Gastroesophageal sphincter (tissue), 4 donors: ENCODE measurements at regions not wholly inside any gene's neighbourhood (a gene's known extent, or its start where the extent isn't known, plus 50 kb on each side); places are given as distances from the start of the nearest gene placed in this dataset.
"Not testable (repeated sequence)": the region's sequence is repeated elsewhere in the genome, so short reads cannot be mapped to it uniquely, and the experiment has no call there.

Source experiments
- ATAC-seq: fragments of 150-250 bp; one replicate; pipeline ENCODE4 v1.9.1; 2016; ENCODE audit warnings: mild to moderate bottlenecking, moderate library complexity
- H3K27ac ChIP-seq, 4 donors: fragments of 200-600 bp; sonication (generic) in 3 of 4; 1 replicate in 3 of 4; 2 replicates in 1 of 4; pipeline ENCODE4 v1.5.1; 2016 to 2019
- H3K27me3 ChIP-seq: fragments of 200-600 bp; sonication (generic); one replicate; pipeline ENCODE4 v1.5.1; 2019
- H3K36me3 ChIP-seq, 2 donors: fragments of 200-600 bp; sonication (generic); one replicate each; pipeline ENCODE4 v1.5.1; 2019; ENCODE audit warnings: control low read depth in 1 of 2
- H3K4me1 ChIP-seq, 3 donors: fragments of 200-600 bp; sonication (generic); 1 replicate in 2 of 3; 2 replicates in 1 of 3; pipeline ENCODE4 v1.5.1; 2016 to 2019; ENCODE audit warnings: control low read depth in 2 of 3
- H3K4me3 ChIP-seq, 2 donors: fragments of 200-600 bp; sonication (generic); one replicate each; pipeline ENCODE4 v1.5.1; 2019; ENCODE audit warnings: mild to moderate bottlenecking in 1 of 2, moderate library complexity in 1 of 2
- H3K9me3 ChIP-seq, 3 donors: fragments of 200-600 bp; sonication (generic); one replicate each; pipeline ENCODE4 v1.5.1; 2017 to 2019; ENCODE audit warnings: control low read depth in 2 of 3
- CTCF ChIP-seq, 4 experiments: fragments of 200-600 bp in 2 of 4; fragments of 450-650 bp in 2 of 4; sonication (generic) in 1 of 4; IDR thresholded peaks; one replicate each; pipeline ENCODE4 v1.5.1; 2017 to 2019; ENCODE audit warnings: antibody characterized with exemption in 4 of 4, mild to moderate bottlenecking in 2 of 4, moderate library complexity in 2 of 4
- EP300 ChIP-seq: sonication (generic); formaldehyde crosslinking; IDR thresholded peaks from one replicate; pipeline ENCODE4 v1.6.1; 2017; ENCODE audit warnings: antibody characterized with exemption, mild to moderate bottlenecking
- POLR2A ChIP-seq, 2 donors: fragments of 450-650 bp; IDR thresholded peaks; one replicate each; pipeline ENCODE4 v1.6.1; 2017; ENCODE audit warnings: antibody characterized with exemption in 2 of 2, mild to moderate bottlenecking in 2 of 2, moderate library complexity in 1 of 2
- POLR2AphosphoS5 ChIP-seq: sonication (generic); formaldehyde crosslinking; IDR thresholded peaks from one replicate; pipeline ENCODE4 v1.6.1; 2017; ENCODE audit warnings: antibody characterized with exemption
- WGBS, 2 donors: methylation state at CpG; one replicate each; pipeline ENCODE4 v1.1.5; 2018; ENCODE audit warnings: low coverage in 1 of 2; 5-methylcytosine and 5-hydroxymethylcytosine counted together

DNA sequence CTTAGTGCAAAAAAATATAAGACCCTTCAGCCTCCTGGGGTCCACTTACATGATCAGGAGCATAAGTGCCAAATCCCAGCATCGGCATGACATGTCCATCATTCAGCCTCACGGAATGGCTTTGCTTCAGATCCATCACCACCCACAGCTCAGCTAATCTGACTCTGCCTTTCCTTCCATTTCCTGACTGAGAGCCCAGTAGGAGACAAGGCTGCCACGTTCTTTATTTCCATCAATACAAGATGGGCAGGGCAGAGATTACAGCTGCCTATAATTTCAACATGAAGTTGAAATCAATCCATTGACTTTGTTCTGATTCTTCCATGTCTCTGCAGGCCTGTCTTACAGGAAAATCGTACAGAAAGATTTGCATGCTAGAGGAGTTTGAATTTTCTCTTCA lies 76.4 kb upstream of the UCN3 start:
- Histone ChIP-seq H3K36me3 (no peaks in the 10 kb centered on the region), H3K4me3 (no peak overlapping the region), H3K9me3 (no peaks in the 10 kb centered on the region), H3K4me1 (peaks cover 0 to 6% (median 0%) of the 10 kb centered on the region in 3 donors), H3K27ac (no peak overlapping the region), H3K27me3 (no peaks in the 10 kb centered on the region)
- ATAC-seq, result no peak
- WGBS, 2 donors, result 75 to 80% methylated on average over 2 to 4 of the region's 4 CpGs
- TF ChIP-seq POLR2AphosphoS5, result no peak
- TF ChIP-seq CTCF (IDR thresholded peaks at IDR 0.05), result no peak
- no peak for TF ChIP-seq EP300
- no peak for TF ChIP-seq POLR2A (IDR thresholded peaks at IDR 0.05)

GRCh38 chr10:5289228-5289627 lies 75.5 kb upstream of the UCN3 start:
- H3K4me1 ChIP-seq, H3K9me3 ChIP-seq, ATAC-seq, H3K36me3 ChIP-seq, H3K27ac ChIP-seq, H3K27me3 ChIP-seq, H3K4me3 ChIP-seq: not testable (repeated sequence)
- 86 to 100% methylated on average over 1 of the region's 1 CpG for WGBS, 2 donors

GRCh38 chr10:5291501-5292195 lies 73.1 kb upstream of the UCN3 start:
- ATAC-seq, result peak; percentile 94
- no peak overlapping the region for H3K4me3 ChIP-seq
- H3K4me1 ChIP-seq, result peaks cover 0 to 6% (median 0%) of the 10 kb centered on the region in 3 donors
- H3K27me3 ChIP-seq, result peaks cover 7% of the 10 kb centered on the region
- TF ChIP-seq POLR2AphosphoS5, result peak; percentile 25
- TF ChIP-seq CTCF (IDR thresholded peaks at IDR 0.05), result no peak
- H3K9me3 ChIP-seq, result no peaks in the 10 kb centered on the region
- 54 to 70% methylated on average over 9 to 10 of the region's 13 CpGs for WGBS, 2 donors
- no peaks in the 10 kb centered on the region for H3K36me3 ChIP-seq
- H3K27ac ChIP-seq, result peak overlapping the region in 3 of 4 donors; percentile 63 to 74 (median 69)

GRCh38 chr10:5292196-5292735 lies 72.5 kb upstream of the UCN3 start:
- H3K27ac ChIP-seq, result peak overlapping the region in 3 of 4 donors; percentile 63 to 74 (median 69)
- ATAC-seq, result no peak
- H3K27me3 ChIP-seq, result peaks cover 7% of the 10 kb centered on the region
- H3K36me3 ChIP-seq, result no peaks in the 10 kb centered on the region
- no peaks in the 10 kb centered on the region for H3K9me3 ChIP-seq
- TF ChIP-seq POLR2AphosphoS5 (no peak), EP300 (no peak), POLR2A (IDR thresholded peaks at IDR 0.05) (no peak), CTCF (IDR thresholded peaks at IDR 0.05) (no peak)
- H3K4me1 ChIP-seq, result peaks cover 0 to 6% (median 0%) of the 10 kb centered on the region in 3 donors
- WGBS, 2 donors, result 64 to 73% methylated on average over 4 to 6 of the region's 7 CpGs
- H3K4me3 ChIP-seq, result no peak overlapping the region

GRCh38 chr10:5292970-5293369 lies 71.8 kb upstream of the UCN3 start:
- not testable (repeated sequence) for H3K36me3 ChIP-seq, H3K4me1 ChIP-seq, H3K4me3 ChIP-seq, H3K9me3 ChIP-seq, H3K27ac ChIP-seq, ATAC-seq, H3K27me3 ChIP-seq
- 88 to 100% methylated on average over 1 to 2 of the region's 2 CpGs for WGBS, 2 donors
